ENCODE measurements at regions not wholly inside any gene's neighbourhood (a gene's known extent, or its start where the extent isn't known, plus 50 kb on each side); places are given as distances from the start of the nearest gene placed in this dataset.

- TF ChIP-seq NRF1 (IDR thresholded peaks at IDR 0.05; ENCODE audit: low read depth, low read length), result no peak
- TF ChIP-seq EP300 (IDR thresholded peaks at IDR 0.05; ENCODE audit: borderline replicate concordance in 1 of 2, low read depth in 1 of 2, low read length in 1 of 2), result no peak
- TF ChIP-seq CHD2 (IDR thresholded peaks at IDR 0.05; ENCODE audit: low read length, partially characterized antibody), result no peak
- no peak for TF ChIP-seq TCF12 (IDR thresholded peaks at IDR 0.05)
These were observed 780.4 kb downstream of the TBL1XR1 start (continued) for GRCh38 chr3:176416870-176417269.

- no peak overlapping the region for H3K9ac ChIP-seq
- POLR2A ChIA-PET, result no interaction called here
These were observed 781.5 kb downstream of the TBL1XR1 start for GRCh38 chr3:176415661-176416295.

More at GRCh38 chr3:176415661-176416295, 781.5 kb downstream of the TBL1XR1 start:
- no peak overlapping the region for H3K4me2 ChIP-seq
- no peaks in the 10 kb centered on the region for H3F3A ChIP-seq (replicated peaks; ENCODE audit: insufficient read depth)
- no peak overlapping the region for H3K27ac ChIP-seq (ENCODE audit: low read depth in 2 of 2, low read length in 1 of 2)
- H4K20me1 ChIP-seq (ENCODE audit: insufficient read depth), result no peaks in the 10 kb centered on the region
- no peaks in the 10 kb centered on the region for H3K27me3 ChIP-seq (ENCODE audit: insufficient read depth)
- no peaks in the 10 kb centered on the region for H3K9me3 ChIP-seq
- no peak overlapping the region for H2AFZ ChIP-seq (ENCODE audit: low read depth)
- H3K9me2 ChIP-seq, result no peaks in the 10 kb centered on the region
- no peak for DNase-seq
- 60% methylated on average over 4 of the region's 4 CpGs for WGBS (ENCODE audit: low lambda C conversion rate)
- CTCF ChIA-PET, result no interaction called here
- no peaks in the 10 kb centered on the region for H3K36me3 ChIP-seq (replicated peaks in 1 of 2; ENCODE audit: control insufficient read depth in 1 of 2, insufficient read depth in 2 of 2, low read length in 1 of 2)
- no peak for TF ChIP-seq MXI1 (IDR thresholded peaks at IDR 0.05; ENCODE audit: low read depth, low read length)
- no peak for TF ChIP-seq EP300 (IDR thresholded peaks at IDR 0.05; ENCODE audit: borderline replicate concordance in 1 of 2, low read depth in 1 of 2, low read length in 1 of 2)
- no peak for TF ChIP-seq NRF1 (IDR thresholded peaks at IDR 0.05; ENCODE audit: low read depth, low read length)
- no peak for TF ChIP-seq USF2 (IDR thresholded peaks at IDR 0.05; ENCODE audit: borderline replicate concordance, low read depth, low read length)
- no peak for TF ChIP-seq SIN3A (IDR thresholded peaks at IDR 0.05; ENCODE audit: borderline replicate concordance, low read depth, low read length)
- no peak for TF ChIP-seq CTCF (IDR thresholded peaks at IDR 0.05)
- TF ChIP-seq, protein P1, sequence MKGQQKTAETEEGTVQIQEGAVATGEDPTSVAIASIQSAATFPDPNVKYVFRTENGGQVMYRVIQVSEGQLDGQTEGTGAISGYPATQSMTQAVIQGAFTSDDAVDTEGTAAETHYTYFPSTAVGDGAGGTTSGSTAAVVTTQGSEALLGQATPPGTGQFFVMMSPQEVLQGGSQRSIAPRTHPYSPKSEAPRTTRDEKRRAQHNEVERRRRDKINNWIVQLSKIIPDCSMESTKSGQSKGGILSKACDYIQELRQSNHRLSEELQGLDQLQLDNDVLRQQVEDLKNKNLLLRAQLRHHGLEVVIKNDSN (IDR thresholded peaks at IDR 0.05; ENCODE audit: borderline replicate concordance, low read depth), result no peak
- no peak for TF ChIP-seq POLR2AphosphoS5 (IDR thresholded peaks at IDR 0.05; ENCODE audit: low read depth, low read length)
- no peak for TF ChIP-seq TCF12 (IDR thresholded peaks at IDR 0.05)
- TF ChIP-seq RXRA (IDR thresholded peaks at IDR 0.05; ENCODE audit: borderline replicate concordance, low read depth), result no peak
- TF ChIP-seq YY1 (IDR thresholded peaks at IDR 0.05; ENCODE audit: low read depth), result no peak
- H3K4me1 ChIP-seq (ENCODE audit: control insufficient read depth in 1 of 2, insufficient read depth in 2 of 2, low read depth in 1 of 2, low read length in 1 of 2), result peaks cover 0 to 2% of the 10 kb centered on the region in 2 experiments; a peak in 1 of 4 replicates
- no peaks in the 10 kb centered on the region for H3K79me2 ChIP-seq (ENCODE audit: insufficient read depth)
- no peak overlapping the region for H3K4me3 ChIP-seq (ENCODE audit: low read depth in 2 of 2, low read length in 1 of 2)

Measured in SK-N-SH (cell line).